ENCODE measurements at regions not wholly inside any gene's neighbourhood (a gene's known extent, or its start where the extent isn't known, plus 50 kb on each side); places are given as distances from the start of the nearest gene placed in this dataset.

- H3K27ac ChIP-seq (ENCODE audit: low read length): no peak overlapping the region
- H3K9ac ChIP-seq (ENCODE audit: low read length): no peak overlapping the region
- H3K9me3 ChIP-seq (ENCODE audit: control insufficient read depth, low read depth, low read length): no peaks in the 10 kb centered on the region
- no peaks in the 10 kb centered on the region for H3K36me3 ChIP-seq (ENCODE audit: control insufficient read depth, low read depth, low read length)
- no peaks in the 10 kb centered on the region for H3K27me3 ChIP-seq (ENCODE audit: control insufficient read depth, insufficient read depth, low read length)
- H3K4me3 ChIP-seq (ENCODE audit: low read length): no peak overlapping the region
- no peaks in the 10 kb centered on the region for H3K4me1 ChIP-seq (ENCODE audit: control insufficient read depth, low read depth, low read length)
Measured at GRCh38 chr3:27960133-27960532, 238.0 kb upstream of the EOMES start.

GRCh38 chr3:27963519-27963918 lies 241.4 kb upstream of the EOMES start:
- no peaks in the 10 kb centered on the region for H3K4me1 ChIP-seq (ENCODE audit: control insufficient read depth, low read depth, low read length)
- H3K27me3 ChIP-seq (ENCODE audit: control insufficient read depth, insufficient read depth, low read length): no peaks in the 10 kb centered on the region
- no peak overlapping the region for H3K9ac ChIP-seq (ENCODE audit: low read length)
- no peaks in the 10 kb centered on the region for H3K36me3 ChIP-seq (ENCODE audit: control insufficient read depth, low read depth, low read length)
- no peak overlapping the region for H3K4me3 ChIP-seq (ENCODE audit: low read length)
- no peak overlapping the region for H3K27ac ChIP-seq (ENCODE audit: low read length)
- no peaks in the 10 kb centered on the region for H3K9me3 ChIP-seq (ENCODE audit: control insufficient read depth, low read depth, low read length)

GRCh38 chr3:27971600-27971999 lies 249.5 kb upstream of the EOMES start:
- H3K4me1 ChIP-seq (ENCODE audit: control insufficient read depth, low read depth, low read length): peaks cover 7% of the 10 kb centered on the region
- H3K36me3 ChIP-seq (ENCODE audit: control insufficient read depth, low read depth, low read length): no peaks in the 10 kb centered on the region
- no peak overlapping the region for H3K4me3 ChIP-seq (ENCODE audit: low read length)
- H3K27me3 ChIP-seq (ENCODE audit: control insufficient read depth, insufficient read depth, low read length): no peaks in the 10 kb centered on the region
- H3K9ac ChIP-seq (ENCODE audit: low read length): no peak overlapping the region
- H3K27ac ChIP-seq (ENCODE audit: low read length): no peak overlapping the region
- no peaks in the 10 kb centered on the region for H3K9me3 ChIP-seq (ENCODE audit: control insufficient read depth, low read depth, low read length)

GRCh38 chr3:27976933-27977332 lies 254.8 kb upstream of the EOMES start:
- Histone ChIP-seq H3K4me1 (ENCODE audit: control insufficient read depth, low read depth, low read length) (peaks cover 5% of the 10 kb centered on the region), H3K9ac (ENCODE audit: low read length) (no peak overlapping the region), H3K4me3 (ENCODE audit: low read length) (no peak overlapping the region), H3K27ac (ENCODE audit: low read length) (no peak overlapping the region), H3K36me3 (ENCODE audit: control insufficient read depth, low read depth, low read length) (no peaks in the 10 kb centered on the region), H3K27me3 (ENCODE audit: control insufficient read depth, insufficient read depth, low read length) (no peaks in the 10 kb centered on the region), H3K9me3 (ENCODE audit: control insufficient read depth, low read depth, low read length) (no peaks in the 10 kb centered on the region)

DNA sequence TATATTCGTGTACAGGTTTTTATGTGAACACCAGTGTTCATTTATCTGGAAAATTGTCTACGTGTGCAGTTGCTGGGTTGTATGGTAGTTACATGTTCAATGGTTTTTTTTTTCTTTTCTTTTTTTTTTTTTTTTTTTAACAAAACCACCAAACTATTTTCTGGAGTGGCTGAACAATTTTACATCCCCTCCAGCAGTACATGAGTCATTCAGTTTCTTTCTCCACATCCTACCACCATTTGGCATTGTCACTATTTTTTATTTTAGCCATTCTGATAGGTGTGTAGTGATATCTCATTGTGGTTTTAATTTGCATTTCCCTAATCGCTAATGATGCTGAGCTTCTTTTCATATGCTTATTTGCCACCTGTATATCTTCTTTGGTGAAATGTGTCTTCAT lies 256.3 kb upstream of the EOMES start:
- Histone ChIP-seq H3K9me3 (ENCODE audit: control insufficient read depth, low read depth, low read length) (no peaks in the 10 kb centered on the region), H3K36me3 (ENCODE audit: control insufficient read depth, low read depth, low read length) (no peaks in the 10 kb centered on the region), H3K27me3 (ENCODE audit: control insufficient read depth, insufficient read depth, low read length) (no peaks in the 10 kb centered on the region), H3K9ac (ENCODE audit: low read length) (no peak overlapping the region), H3K4me1 (ENCODE audit: control insufficient read depth, low read depth, low read length) (peaks cover 5% of the 10 kb centered on the region), H3K4me3 (ENCODE audit: low read length) (no peak overlapping the region), H3K27ac (ENCODE audit: low read length) (no peak overlapping the region)

- H3K36me3 ChIP-seq (ENCODE audit: control insufficient read depth, low read depth, low read length): no peaks in the 10 kb centered on the region
- no peaks in the 10 kb centered on the region for H3K9me3 ChIP-seq (ENCODE audit: control insufficient read depth, low read depth, low read length)
- peak overlapping the region; percentile 1 for H3K27ac ChIP-seq (ENCODE audit: low read length)
- H3K4me3 ChIP-seq (ENCODE audit: low read length): no peak overlapping the region
- no peak overlapping the region for H3K9ac ChIP-seq (ENCODE audit: low read length)
- no peaks in the 10 kb centered on the region for H3K27me3 ChIP-seq (ENCODE audit: control insufficient read depth, insufficient read depth, low read length)
- H3K4me1 ChIP-seq (ENCODE audit: control insufficient read depth, low read depth, low read length): peaks cover 15% of the 10 kb centered on the region
Measured at GRCh38 chr3:27985369-27986035, 255.9 kb upstream of the CMC1 start.

- peaks cover 15% of the 10 kb centered on the region for H3K4me1 ChIP-seq (ENCODE audit: control insufficient read depth, low read depth, low read length)
- H3K9ac ChIP-seq (ENCODE audit: low read length): no peak overlapping the region
- no peak overlapping the region for H3K4me3 ChIP-seq (ENCODE audit: low read length)
- no peaks in the 10 kb centered on the region for H3K9me3 ChIP-seq (ENCODE audit: control insufficient read depth, low read depth, low read length)
- peak overlapping the region; percentile 1 for H3K27ac ChIP-seq (ENCODE audit: low read length)
- H3K27me3 ChIP-seq (ENCODE audit: control insufficient read depth, insufficient read depth, low read length): no peaks in the 10 kb centered on the region
- H3K36me3 ChIP-seq (ENCODE audit: control insufficient read depth, low read depth, low read length): no peaks in the 10 kb centered on the region
Measured at GRCh38 chr3:27986234-27986879, 255.1 kb upstream of the CMC1 start.

- H3K36me3 ChIP-seq (ENCODE audit: control insufficient read depth, low read depth, low read length): no peaks in the 10 kb centered on the region
- H3K9ac ChIP-seq (ENCODE audit: low read length): no peak overlapping the region
- no peak overlapping the region for H3K4me3 ChIP-seq (ENCODE audit: low read length)
- peaks cover 15% of the 10 kb centered on the region for H3K4me1 ChIP-seq (ENCODE audit: control insufficient read depth, low read depth, low read length)
- H3K27ac ChIP-seq (ENCODE audit: low read length): no peak overlapping the region
- no peaks in the 10 kb centered on the region for H3K27me3 ChIP-seq (ENCODE audit: control insufficient read depth, insufficient read depth, low read length)
- H3K9me3 ChIP-seq (ENCODE audit: control insufficient read depth, low read depth, low read length): no peaks in the 10 kb centered on the region
Measured at GRCh38 chr3:27990324-27990723, 251.1 kb upstream of the CMC1 start.

DNA sequence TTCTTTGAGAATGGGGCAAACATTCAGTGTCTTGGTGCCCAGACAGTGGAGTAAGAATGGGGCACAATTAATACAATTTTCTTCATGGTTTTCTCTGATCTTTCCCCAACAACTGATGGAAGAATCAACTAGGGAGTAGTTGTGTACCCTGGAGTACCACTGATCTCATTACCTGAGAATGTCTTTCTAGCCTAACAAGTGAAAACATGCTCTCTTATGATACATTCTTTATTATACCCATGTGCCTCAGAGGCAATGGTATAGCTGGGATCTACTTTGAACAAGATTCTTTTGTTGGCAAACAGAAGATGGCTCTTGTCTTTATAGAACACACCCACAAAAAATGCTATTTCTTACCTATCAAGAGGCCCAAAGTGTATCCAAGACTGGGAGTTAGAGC lies 250.6 kb upstream of the CMC1 start:
- no peak overlapping the region for H3K4me3 ChIP-seq (ENCODE audit: low read length)
- no peaks in the 10 kb centered on the region for H3K9me3 ChIP-seq (ENCODE audit: control insufficient read depth, low read depth, low read length)
- no peak overlapping the region for H3K9ac ChIP-seq (ENCODE audit: low read length)
- no peaks in the 10 kb centered on the region for H3K27me3 ChIP-seq (ENCODE audit: control insufficient read depth, insufficient read depth, low read length)
- H3K4me1 ChIP-seq (ENCODE audit: control insufficient read depth, low read depth, low read length): peaks cover 10% of the 10 kb centered on the region
- no peaks in the 10 kb centered on the region for H3K36me3 ChIP-seq (ENCODE audit: control insufficient read depth, low read depth, low read length)
- no peak overlapping the region for H3K27ac ChIP-seq (ENCODE audit: low read length)

DNA sequence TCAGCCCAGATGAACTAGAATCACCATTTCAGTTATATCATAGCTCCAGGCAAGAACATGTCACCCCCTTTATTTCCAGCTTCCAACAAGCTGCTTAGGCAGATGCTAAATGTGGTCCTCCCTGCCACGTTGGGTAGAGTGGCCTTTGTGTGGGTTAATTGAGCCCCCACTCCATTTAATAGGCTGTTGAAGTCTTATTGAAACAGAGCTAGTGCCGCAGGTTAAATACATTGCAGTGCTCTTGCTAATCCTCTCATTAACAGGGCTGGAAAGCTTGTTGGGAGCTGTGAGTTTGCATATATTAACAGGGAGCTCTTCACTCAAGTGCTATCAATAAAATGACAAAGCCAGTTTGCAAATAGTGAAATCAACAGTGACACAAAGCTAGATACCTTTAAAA lies 248.4 kb upstream of the CMC1 start:
- Histone ChIP-seq H3K27me3 (ENCODE audit: control insufficient read depth, insufficient read depth, low read length) (no peaks in the 10 kb centered on the region), H3K9me3 (ENCODE audit: control insufficient read depth, low read depth, low read length) (no peaks in the 10 kb centered on the region), H3K9ac (ENCODE audit: low read length) (no peak overlapping the region), H3K36me3 (ENCODE audit: control insufficient read depth, low read depth, low read length) (no peaks in the 10 kb centered on the region), H3K4me1 (ENCODE audit: control insufficient read depth, low read depth, low read length) (peaks cover 6% of the 10 kb centered on the region), H3K4me3 (ENCODE audit: low read length) (no peak overlapping the region), H3K27ac (ENCODE audit: low read length) (no peak overlapping the region)

DNA sequence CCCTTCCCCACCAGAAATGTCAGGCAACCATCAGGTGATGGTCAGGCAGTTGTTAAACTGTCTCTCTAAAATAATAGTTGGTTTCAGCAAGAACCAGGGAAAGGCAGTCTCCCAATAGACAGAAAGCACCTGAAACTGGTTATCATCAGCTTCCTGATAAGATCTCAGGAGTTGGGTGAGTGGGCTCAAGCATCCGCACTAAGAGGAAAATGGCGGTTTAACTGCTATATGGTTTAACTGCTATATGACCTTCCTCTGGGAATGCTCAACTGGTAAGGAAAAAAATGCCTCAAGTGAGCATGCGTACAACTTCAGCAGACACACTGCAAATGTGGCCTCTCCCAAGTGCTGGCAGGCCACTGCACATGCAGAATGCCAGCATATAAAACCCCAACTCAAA lies 240.8 kb upstream of the CMC1 start:
- Histone ChIP-seq H3K4me3 (ENCODE audit: low read length) (no peak overlapping the region), H3K4me1 (ENCODE audit: control insufficient read depth, low read depth, low read length) (peaks cover 18% of the 10 kb centered on the region), H3K27ac (ENCODE audit: low read length) (no peak overlapping the region), H3K9me3 (ENCODE audit: control insufficient read depth, low read depth, low read length) (no peaks in the 10 kb centered on the region), H3K27me3 (ENCODE audit: control insufficient read depth, insufficient read depth, low read length) (no peaks in the 10 kb centered on the region), H3K9ac (ENCODE audit: low read length) (no peak overlapping the region), H3K36me3 (ENCODE audit: control insufficient read depth, low read depth, low read length) (no peaks in the 10 kb centered on the region)

- Histone ChIP-seq H3K9ac (ENCODE audit: low read length) (no peak overlapping the region), H3K9me3 (ENCODE audit: control insufficient read depth, low read depth, low read length) (no peaks in the 10 kb centered on the region), H3K4me3 (ENCODE audit: low read length) (no peak overlapping the region), H3K36me3 (ENCODE audit: control insufficient read depth, low read depth, low read length) (no peaks in the 10 kb centered on the region), H3K4me1 (ENCODE audit: control insufficient read depth, low read depth, low read length) (no peaks in the 10 kb centered on the region), H3K27me3 (ENCODE audit: control insufficient read depth, insufficient read depth, low read length) (no peaks in the 10 kb centered on the region), H3K27ac (ENCODE audit: low read length) (no peak overlapping the region)
Measured at GRCh38 chr3:28008235-28008634, 233.2 kb upstream of the CMC1 start.

Data from iPS-18a (cell line).